Panc1 (cell line): ENCODE measurements at regions not wholly inside any gene's neighbourhood (a gene's known extent, or its start where the extent isn't known, plus 50 kb on each side); places are given as distances from the start of the nearest gene placed in this dataset.
A peak's percentile ranks its signal among the peaks of the same experiment; 100 is the strongest.

Source experiments
- ATAC-seq: fragments of 200-7000 bp; cut with Tn5 transposase; 2 replicates; pipeline ENCODE4 v1.9.1; 2020; ENCODE audit warnings: mild to moderate bottlenecking, moderate library complexity
- BruUV-seq: library from RNA; stranded (reverse); fragments of 400-500 nt; replicated peaks from 2 replicates; lab custom pipeline; 2021; lab: Mats Ljungman, UMichigan
- CTCF ChIA-PET: fragments of 300-600 bp; sonication (Branson Sonifier 250); formaldehyde crosslinking; loops from one replicate; lab custom pipeline; 2022; ENCODE audit warnings: antibody characterized with exemption; lab: Charles Lee
- POLR2A ChIA-PET: fragments of 300-600 bp; sonication (Branson Sonifier 250); formaldehyde crosslinking; loops from one replicate; lab custom pipeline; 2022; ENCODE audit warnings: antibody characterized with exemption; lab: Charles Lee
- DNase-seq: peaks from one replicate; pipeline ENCODE4 v3.0.0-alpha.2; 2010; ENCODE audit warnings: low read depth, low spot score
- H3K27ac ChIP-seq: 2 replicates; pipeline ENCODE4 v1.5.1; 2011; ENCODE audit warnings: mild to moderate bottlenecking, low read length, inconsistent platforms
- H3K27me3 ChIP-seq: fragments of 200-500 bp; sonication (Bioruptor generic); 2 replicates; pipeline ENCODE4 v1.6.0; 2014; ENCODE audit warnings: low read length, inconsistent platforms; ENCODE audit not compliant: control insufficient read depth, insufficient read depth
- H3K36me3 ChIP-seq: fragments of 200-500 bp; sonication (Bioruptor generic); 2 replicates; pipeline ENCODE4 v1.5.1; 2014; ENCODE audit warnings: inconsistent platforms, mild to moderate bottlenecking, low read length, moderate library complexity; ENCODE audit not compliant: control insufficient read depth, insufficient read depth
- H3K4me1 ChIP-seq: 2 replicates; pipeline ENCODE4 v1.5.1; 2011; ENCODE audit warnings: inconsistent platforms, mild to moderate bottlenecking, low read length, moderate library complexity; ENCODE audit not compliant: control insufficient read depth, insufficient read depth
- H3K4me3 ChIP-seq, 2 experiments: 2 replicates each; pipeline ENCODE4 v1.5.1; 2011 to 2012; ENCODE audit warnings: low read depth in 2 of 2, low read length in 2 of 2, mild to moderate bottlenecking in 2 of 2, inconsistent platforms in 1 of 2, moderate library complexity in 1 of 2
- H3K9me3 ChIP-seq: fragments of 200-500 bp; sonication (Bioruptor generic); 2 replicates; pipeline ENCODE4 v1.5.1; 2014; ENCODE audit warnings: low read depth, mild to moderate bottlenecking, inconsistent platforms, low read length, moderate library complexity; ENCODE audit not compliant: control insufficient read depth, insufficient read depth
- POLR2AphosphoS5 ChIP-seq: IDR thresholded peaks from 2 replicates; pipeline ENCODE4 v1.6.1; 2012; ENCODE audit warnings: mild to moderate bottlenecking, low read depth, low read length, moderate library complexity
- SIN3A ChIP-seq: IDR thresholded peaks from 2 replicates; pipeline ENCODE4 v1.6.1; 2012; ENCODE audit warnings: low read depth, mild to moderate bottlenecking, low read length, moderate library complexity, borderline replicate concordance; ENCODE audit not compliant: insufficient read depth
- TCF7L2 ChIP-seq: IDR thresholded peaks from 2 replicates; pipeline ENCODE4 v1.6.1; 2011; ENCODE audit warnings: mild to moderate bottlenecking, low read depth, low read length, inconsistent platforms
- in situ Hi-C: cut with HindIII; loops from 2 replicates; pipeline ENCODE4 v1.10.0; 2016; ENCODE audit warnings: low sequenced_read_pairs, low pct_unique_long_range_greater_than_20kb
- intact Hi-C: fragments of 100-400 bp; cut with micrococcal nuclease; formaldehyde crosslinking; loops from one replicate; pipeline ENCODE4 v1.10.0; 2022; ENCODE audit not compliant: unreplicated experiment
- TF ChIP-seq, protein P1 (sequence below): fragments of 450-650 bp; IDR thresholded peaks from 2 replicates; pipeline ENCODE4 v1.5.1; 2017; ENCODE audit warnings: mild to moderate bottlenecking
- TF ChIP-seq, protein P2 (sequence below), 2 experiments: IDR thresholded peaks; 2 replicates each; pipeline ENCODE4 v1.6.1; 2011 to 2012; ENCODE audit warnings: low read depth in 2 of 2, control low read depth in 1 of 2, low read length in 1 of 2, mild to moderate bottlenecking in 1 of 2, moderate library complexity in 1 of 2; ENCODE audit not compliant: insufficient read depth in 1 of 2

DNA sequence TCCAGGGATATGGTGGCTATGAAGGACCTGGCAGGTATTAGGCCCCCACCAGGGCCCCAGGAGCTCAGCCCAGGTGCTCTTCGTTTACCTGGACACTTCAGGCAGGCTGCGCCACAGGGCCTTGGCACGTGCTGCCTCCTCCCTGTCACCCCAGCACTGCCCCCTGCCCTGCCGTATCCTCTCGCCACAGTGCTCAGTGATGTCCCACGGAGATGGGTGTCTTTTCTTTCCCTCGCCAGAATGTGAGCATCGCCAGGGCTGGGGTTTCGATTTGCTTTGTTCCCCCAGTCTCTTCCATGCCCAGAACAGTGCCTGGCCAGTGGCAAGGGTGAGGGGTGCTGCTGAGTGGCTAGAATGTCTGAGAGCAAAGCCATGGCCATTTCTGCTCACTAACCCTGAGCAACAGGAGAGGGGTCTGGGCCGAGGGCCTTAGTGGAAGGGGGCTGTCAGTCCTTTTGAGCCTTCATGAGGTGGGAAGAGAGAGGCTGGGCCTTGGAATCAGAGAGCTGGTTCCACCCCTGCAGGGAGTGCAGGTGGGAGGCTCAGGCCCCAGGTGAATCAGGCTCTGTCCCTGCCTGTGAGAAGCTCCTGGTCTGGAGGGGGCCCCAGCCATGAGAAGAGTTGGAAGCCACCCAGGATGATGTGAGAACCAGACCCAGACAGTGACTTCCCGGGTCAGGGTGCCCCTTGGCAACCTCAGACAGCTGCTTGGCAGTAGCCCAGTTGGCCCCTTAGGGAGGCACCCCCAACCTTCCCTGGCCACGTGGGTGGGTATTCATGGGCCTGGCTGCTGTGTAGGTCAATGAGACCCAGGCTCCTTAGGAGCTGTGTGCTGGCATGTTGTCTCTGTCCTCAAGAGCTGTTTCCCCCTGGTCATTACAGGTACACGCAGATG, 129.9 kb upstream of the HS6ST1 start:
- Histone ChIP-seq H3K9me3 (no peaks in the 10 kb centered on the region), H3K4me3 (no peak overlapping the region), H3K36me3 (no peaks in the 10 kb centered on the region), H3K27ac (no peak overlapping the region), H3K4me1 (no peaks in the 10 kb centered on the region), H3K27me3 (no peaks in the 10 kb centered on the region)
- ChIA-PET POLR2A (no interaction called here), CTCF (no interaction called here)
- DNase-seq (no peak), ATAC-seq (no peak)
- BruUV-seq, result no TSS peak
- in situ Hi-C loops (no loop called here), intact Hi-C loops (no loop called here)
- TF ChIP-seq SIN3A (no peak), POLR2AphosphoS5 (no peak), TCF7L2 (no peak)
- TF ChIP-seq, protein P1, sequence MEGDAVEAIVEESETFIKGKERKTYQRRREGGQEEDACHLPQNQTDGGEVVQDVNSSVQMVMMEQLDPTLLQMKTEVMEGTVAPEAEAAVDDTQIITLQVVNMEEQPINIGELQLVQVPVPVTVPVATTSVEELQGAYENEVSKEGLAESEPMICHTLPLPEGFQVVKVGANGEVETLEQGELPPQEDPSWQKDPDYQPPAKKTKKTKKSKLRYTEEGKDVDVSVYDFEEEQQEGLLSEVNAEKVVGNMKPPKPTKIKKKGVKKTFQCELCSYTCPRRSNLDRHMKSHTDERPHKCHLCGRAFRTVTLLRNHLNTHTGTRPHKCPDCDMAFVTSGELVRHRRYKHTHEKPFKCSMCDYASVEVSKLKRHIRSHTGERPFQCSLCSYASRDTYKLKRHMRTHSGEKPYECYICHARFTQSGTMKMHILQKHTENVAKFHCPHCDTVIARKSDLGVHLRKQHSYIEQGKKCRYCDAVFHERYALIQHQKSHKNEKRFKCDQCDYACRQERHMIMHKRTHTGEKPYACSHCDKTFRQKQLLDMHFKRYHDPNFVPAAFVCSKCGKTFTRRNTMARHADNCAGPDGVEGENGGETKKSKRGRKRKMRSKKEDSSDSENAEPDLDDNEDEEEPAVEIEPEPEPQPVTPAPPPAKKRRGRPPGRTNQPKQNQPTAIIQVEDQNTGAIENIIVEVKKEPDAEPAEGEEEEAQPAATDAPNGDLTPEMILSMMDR, result no peak
- TF ChIP-seq, protein P2, sequence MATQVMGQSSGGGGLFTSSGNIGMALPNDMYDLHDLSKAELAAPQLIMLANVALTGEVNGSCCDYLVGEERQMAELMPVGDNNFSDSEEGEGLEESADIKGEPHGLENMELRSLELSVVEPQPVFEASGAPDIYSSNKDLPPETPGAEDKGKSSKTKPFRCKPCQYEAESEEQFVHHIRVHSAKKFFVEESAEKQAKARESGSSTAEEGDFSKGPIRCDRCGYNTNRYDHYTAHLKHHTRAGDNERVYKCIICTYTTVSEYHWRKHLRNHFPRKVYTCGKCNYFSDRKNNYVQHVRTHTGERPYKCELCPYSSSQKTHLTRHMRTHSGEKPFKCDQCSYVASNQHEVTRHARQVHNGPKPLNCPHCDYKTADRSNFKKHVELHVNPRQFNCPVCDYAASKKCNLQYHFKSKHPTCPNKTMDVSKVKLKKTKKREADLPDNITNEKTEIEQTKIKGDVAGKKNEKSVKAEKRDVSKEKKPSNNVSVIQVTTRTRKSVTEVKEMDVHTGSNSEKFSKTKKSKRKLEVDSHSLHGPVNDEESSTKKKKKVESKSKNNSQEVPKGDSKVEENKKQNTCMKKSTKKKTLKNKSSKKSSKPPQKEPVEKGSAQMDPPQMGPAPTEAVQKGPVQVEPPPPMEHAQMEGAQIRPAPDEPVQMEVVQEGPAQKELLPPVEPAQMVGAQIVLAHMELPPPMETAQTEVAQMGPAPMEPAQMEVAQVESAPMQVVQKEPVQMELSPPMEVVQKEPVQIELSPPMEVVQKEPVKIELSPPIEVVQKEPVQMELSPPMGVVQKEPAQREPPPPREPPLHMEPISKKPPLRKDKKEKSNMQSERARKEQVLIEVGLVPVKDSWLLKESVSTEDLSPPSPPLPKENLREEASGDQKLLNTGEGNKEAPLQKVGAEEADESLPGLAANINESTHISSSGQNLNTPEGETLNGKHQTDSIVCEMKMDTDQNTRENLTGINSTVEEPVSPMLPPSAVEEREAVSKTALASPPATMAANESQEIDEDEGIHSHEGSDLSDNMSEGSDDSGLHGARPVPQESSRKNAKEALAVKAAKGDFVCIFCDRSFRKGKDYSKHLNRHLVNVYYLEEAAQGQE (IDR thresholded peaks at IDR 0.05; ENCODE audit: insufficient read depth in 1 of 2, low read depth in 2 of 2, low read length in 1 of 2), result no peak

DNA sequence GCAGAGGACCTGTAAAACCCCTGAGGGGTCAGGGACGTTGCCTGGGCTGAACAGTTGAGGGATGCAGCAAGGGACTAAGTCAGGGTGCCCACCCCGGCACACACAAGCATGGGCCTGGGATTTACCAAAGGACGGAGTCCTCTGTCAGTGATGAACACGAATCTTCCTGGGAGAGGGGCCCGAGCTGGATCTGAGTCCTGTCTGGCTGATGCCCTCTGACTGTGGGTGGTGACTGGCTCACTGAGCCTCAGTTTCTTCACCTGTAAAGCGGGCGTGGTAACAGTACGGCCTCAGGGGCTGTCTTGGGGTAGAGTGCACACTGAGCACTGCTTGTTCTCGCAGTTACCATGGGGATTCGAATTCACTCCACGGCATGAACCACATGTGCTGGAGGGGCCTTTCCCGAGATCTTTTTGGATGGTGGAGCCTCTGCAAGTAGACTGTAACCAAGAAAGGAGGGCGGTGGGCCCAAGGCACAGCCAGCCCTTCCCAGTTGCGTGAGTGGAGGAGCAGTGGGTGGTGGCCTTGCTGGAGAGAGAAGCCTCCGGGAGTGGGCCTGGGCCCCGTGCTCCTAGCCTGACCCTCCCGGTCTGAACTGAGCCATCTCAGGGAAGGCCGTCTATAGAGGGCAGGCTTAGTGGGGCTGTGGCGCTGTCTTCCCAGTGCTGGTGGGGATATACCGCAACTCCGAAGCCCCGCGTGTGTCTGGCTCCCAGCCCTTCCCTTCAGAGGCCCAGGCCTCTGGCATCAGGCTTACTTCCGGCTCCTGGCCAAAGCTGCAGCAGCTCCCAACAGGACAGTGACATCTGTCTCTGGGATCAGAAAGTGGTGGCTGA, 130.8 kb upstream of the HS6ST1 start:
- TF ChIP-seq SIN3A (no peak), TCF7L2 (no peak), POLR2AphosphoS5 (no peak)
- TF ChIP-seq, protein P2 (IDR thresholded peaks at IDR 0.05; ENCODE audit: insufficient read depth in 1 of 2, low read depth in 2 of 2, low read length in 1 of 2), result no peak
- TF ChIP-seq, protein P1, result no peak
- H3K4me1 ChIP-seq, result no peaks in the 10 kb centered on the region
- CTCF ChIA-PET, result no interaction called here

More for the DNA sequence above, 130.8 kb upstream of the HS6ST1 start:
- intact Hi-C loops (no loop called here), in situ Hi-C loops (no loop called here)
- H3K9me3 ChIP-seq, result no peaks in the 10 kb centered on the region
- no peaks in the 10 kb centered on the region for H3K36me3 ChIP-seq
- no TSS peak for BruUV-seq
- no peak overlapping the region for H3K4me3 ChIP-seq
- POLR2A ChIA-PET, result no interaction called here
- H3K27me3 ChIP-seq, result no peaks in the 10 kb centered on the region
- 0 out of 2 replicates have a peak, but pooled peaks have one; percentile 30 for ATAC-seq
- H3K27ac ChIP-seq, result no peak overlapping the region
- DNase-seq, result no peak
